ENCODE measurements at regions not wholly inside any gene's neighbourhood (a gene's known extent, or its start where the extent isn't known, plus 50 kb on each side); places are given as distances from the start of the nearest gene placed in this dataset.

DNA sequence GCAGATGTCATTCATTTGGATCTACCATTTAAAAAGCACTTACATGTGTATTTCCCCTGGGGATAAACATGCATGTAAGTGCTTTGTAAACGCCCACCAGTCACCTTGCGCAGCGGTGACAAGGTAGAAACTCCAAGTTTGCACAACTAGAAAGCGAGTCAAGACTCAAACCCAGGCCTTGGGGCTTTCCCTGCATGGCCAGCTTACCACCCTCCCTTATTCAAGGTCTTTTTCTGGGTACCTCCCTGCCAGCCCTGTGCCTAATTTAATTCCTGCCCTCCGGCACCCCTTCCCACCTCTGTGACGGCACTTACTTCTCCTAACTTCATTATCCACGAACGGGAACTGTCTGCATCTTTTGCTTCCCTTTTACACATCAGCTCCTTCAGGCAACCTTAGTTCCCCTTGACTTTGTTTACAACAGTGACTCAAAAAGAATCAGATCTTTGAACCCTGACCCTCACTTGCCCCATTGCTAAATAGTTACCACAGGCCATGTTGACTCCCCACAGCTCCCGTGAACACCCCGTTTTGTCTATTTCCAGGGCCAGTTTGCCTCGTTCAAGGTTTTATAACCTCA is 138.3 kb upstream of the ETS2 start:
- no peak for DNase-seq
- no peak overlapping the region for H3K27ac ChIP-seq
- TF ChIP-seq, protein P1, sequence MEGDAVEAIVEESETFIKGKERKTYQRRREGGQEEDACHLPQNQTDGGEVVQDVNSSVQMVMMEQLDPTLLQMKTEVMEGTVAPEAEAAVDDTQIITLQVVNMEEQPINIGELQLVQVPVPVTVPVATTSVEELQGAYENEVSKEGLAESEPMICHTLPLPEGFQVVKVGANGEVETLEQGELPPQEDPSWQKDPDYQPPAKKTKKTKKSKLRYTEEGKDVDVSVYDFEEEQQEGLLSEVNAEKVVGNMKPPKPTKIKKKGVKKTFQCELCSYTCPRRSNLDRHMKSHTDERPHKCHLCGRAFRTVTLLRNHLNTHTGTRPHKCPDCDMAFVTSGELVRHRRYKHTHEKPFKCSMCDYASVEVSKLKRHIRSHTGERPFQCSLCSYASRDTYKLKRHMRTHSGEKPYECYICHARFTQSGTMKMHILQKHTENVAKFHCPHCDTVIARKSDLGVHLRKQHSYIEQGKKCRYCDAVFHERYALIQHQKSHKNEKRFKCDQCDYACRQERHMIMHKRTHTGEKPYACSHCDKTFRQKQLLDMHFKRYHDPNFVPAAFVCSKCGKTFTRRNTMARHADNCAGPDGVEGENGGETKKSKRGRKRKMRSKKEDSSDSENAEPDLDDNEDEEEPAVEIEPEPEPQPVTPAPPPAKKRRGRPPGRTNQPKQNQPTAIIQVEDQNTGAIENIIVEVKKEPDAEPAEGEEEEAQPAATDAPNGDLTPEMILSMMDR (IDR thresholded peaks at IDR 0.05 in 4 of 5, conservative IDR thresholded peaks at IDR 0.05 in 1 of 5) = no peak
- TF ChIP-seq POLR2A (IDR thresholded peaks at IDR 0.05) = no peak
- peaks cover 0 to 9% (median under 1%) of the 10 kb centered on the region in 3 donors for H3K27me3 ChIP-seq
- H3K4me1 ChIP-seq = no peaks in the 10 kb centered on the region
- ATAC-seq = no peak
- no peaks in the 10 kb centered on the region for H3K9me3 ChIP-seq
- no peak overlapping the region for H3K4me3 ChIP-seq
- in situ Hi-C loops (cut with MboI; ENCODE audit: low sequenced_read_pairs in 4 of 4) (no loop called here), intact Hi-C loops (cut with DNase I; ENCODE audit: low total_unique reads) (no loop called here)
- no peaks in the 10 kb centered on the region for H3K36me3 ChIP-seq

DNA sequence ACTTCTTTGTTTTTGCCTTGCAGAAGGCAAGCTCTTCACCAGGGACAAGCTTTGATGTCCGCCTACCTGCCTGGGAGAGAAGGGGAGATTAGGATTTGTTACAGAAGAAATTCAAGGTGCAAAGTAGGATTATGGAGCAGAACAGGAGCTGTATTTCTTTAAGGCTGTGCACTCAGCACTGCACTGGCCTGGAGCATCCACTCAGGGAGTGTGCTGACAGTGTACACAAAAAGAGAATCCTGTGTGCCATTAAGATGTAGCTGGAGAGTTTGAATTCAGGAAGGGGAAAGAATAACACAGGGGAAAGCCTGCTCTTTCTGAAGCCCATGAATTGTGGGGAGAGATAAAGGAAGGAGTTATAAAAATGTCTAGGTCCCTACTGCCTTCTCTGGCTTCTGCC is 137.7 kb upstream of the ETS2 start:
- DNase-seq (no peak), ATAC-seq (no peak)
- TF ChIP-seq, protein P1 (IDR thresholded peaks at IDR 0.05 in 4 of 5, conservative IDR thresholded peaks at IDR 0.05 in 1 of 5) = no peak
- no peak for TF ChIP-seq POLR2A (IDR thresholded peaks at IDR 0.05)
- intact Hi-C loops (cut with DNase I; ENCODE audit: low total_unique reads) (no loop called here), in situ Hi-C loops (cut with MboI; ENCODE audit: low sequenced_read_pairs in 4 of 4) (no loop called here)
- Histone ChIP-seq H3K4me1 (no peaks in the 10 kb centered on the region), H3K27ac (no peak overlapping the region), H3K9me3 (no peaks in the 10 kb centered on the region), H3K27me3 (peaks cover 0 to 2% (median 0%) of the 10 kb centered on the region in 3 donors), H3K4me3 (no peak overlapping the region), H3K36me3 (no peaks in the 10 kb centered on the region)

DNA sequence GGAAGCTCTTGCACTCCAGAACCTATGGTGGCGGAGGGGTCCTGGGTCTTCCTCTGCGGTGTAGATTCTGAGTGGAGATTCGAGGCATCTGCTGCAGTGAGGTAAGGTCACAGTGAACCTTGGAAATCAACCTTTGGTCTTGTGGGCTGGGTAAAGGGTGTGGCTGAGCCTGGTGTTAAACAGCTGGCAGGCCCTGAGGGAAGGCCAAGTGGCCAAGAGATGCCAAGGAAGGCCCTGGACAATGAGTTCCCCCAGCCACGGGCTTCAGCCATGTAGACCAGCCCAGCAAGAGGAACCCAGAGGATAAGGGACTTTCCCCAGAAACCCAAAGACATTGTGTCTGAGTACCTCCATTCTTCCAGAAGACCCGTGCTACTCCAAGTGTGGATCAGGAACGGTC is 137.2 kb upstream of the ETS2 start:
- Histone ChIP-seq H3K36me3 (no peaks in the 10 kb centered on the region), H3K27me3 (no peaks in the 10 kb centered on the region), H3K4me1 (no peaks in the 10 kb centered on the region), H3K27ac (no peak overlapping the region), H3K4me3 (no peak overlapping the region), H3K9me3 (no peaks in the 10 kb centered on the region)
- in situ Hi-C loops (cut with MboI; ENCODE audit: low sequenced_read_pairs in 4 of 4) = no loop called here
- intact Hi-C loops (cut with DNase I; ENCODE audit: low total_unique reads) = no loop called here
- ATAC-seq (no peak), DNase-seq (no peak)
- TF ChIP-seq, protein P1 (IDR thresholded peaks at IDR 0.05 in 4 of 5, conservative IDR thresholded peaks at IDR 0.05 in 1 of 5) = no peak
- no peak for TF ChIP-seq POLR2A (IDR thresholded peaks at IDR 0.05)

DNA sequence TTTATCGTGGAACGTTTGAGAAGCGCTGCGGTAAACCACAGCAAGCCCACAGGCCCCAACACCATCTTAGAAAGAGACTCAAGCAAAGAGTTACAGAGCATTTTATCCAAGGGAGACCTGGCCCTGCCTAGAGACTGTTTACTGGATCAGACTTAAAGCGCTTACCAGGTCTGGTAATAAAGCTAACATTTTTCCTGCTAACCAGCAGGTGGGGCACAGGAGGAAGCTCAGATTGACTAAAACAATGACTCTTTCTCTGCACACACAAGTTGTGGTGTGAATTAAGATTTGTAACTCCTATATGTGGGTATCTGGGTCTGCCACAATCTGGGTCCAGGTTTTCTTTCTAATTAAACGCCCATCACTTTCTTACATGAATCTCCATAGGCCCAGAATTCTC is 136.5 kb upstream of the ETS2 start:
- peaks cover 0 to 5% (median 0%) of the 10 kb centered on the region in 3 donors for H3K27me3 ChIP-seq
- intact Hi-C loops (cut with DNase I; ENCODE audit: low total_unique reads) = no loop called here

More for the DNA sequence above, 136.5 kb upstream of the ETS2 start:
- Histone ChIP-seq H3K4me1 (no peaks in the 10 kb centered on the region), H3K9me3 (no peaks in the 10 kb centered on the region), H3K36me3 (no peaks in the 10 kb centered on the region), H3K4me3 (no peak overlapping the region), H3K27ac (no peak overlapping the region)
- ATAC-seq = no peak
- no peak for TF ChIP-seq POLR2A (IDR thresholded peaks at IDR 0.05)
- TF ChIP-seq, protein P1 (IDR thresholded peaks at IDR 0.05 in 4 of 5, conservative IDR thresholded peaks at IDR 0.05 in 1 of 5) = peak in 1 of 5 experiments; percentile 9
- DNase-seq = no peak
- in situ Hi-C loops (cut with MboI; ENCODE audit: low sequenced_read_pairs in 4 of 4) = no loop called here
